ENCODE measurements at regions not wholly inside any gene's neighbourhood (a gene's known extent, or its start where the extent isn't known, plus 50 kb on each side); places are given as distances from the start of the nearest gene placed in this dataset.
"Not testable (repeated sequence)": the region's sequence is repeated elsewhere in the genome, so short reads cannot be mapped to it uniquely, and the experiment has no call there.

GRCh38 chr21:8993284-8993942 lies 1528.0 kb upstream of the TPTE start:
- Mint-ChIP-seq H3K9me3 (ENCODE audit: unreplicated experiment) (peaks cover 53% of the 10 kb centered on the region), H3K27ac (ENCODE audit: low read depth, unreplicated experiment) (no peak overlapping the region), H3K36me3 (ENCODE audit: insufficient read depth, unreplicated experiment) (no peaks in the 10 kb centered on the region), H3K27me3 (ENCODE audit: insufficient read depth, unreplicated experiment) (no peaks in the 10 kb centered on the region), H3K4me1 (ENCODE audit: insufficient read depth, unreplicated experiment) (no peaks in the 10 kb centered on the region), H3K4me3 (ENCODE audit: unreplicated experiment) (no peak overlapping the region)
- CTCF ChIA-PET, result no interaction called here
- no peak for TF ChIP-seq CTCF (IDR thresholded peaks at IDR 0.05; ENCODE audit: unreplicated experiment)
- POLR2A ChIA-PET, result no interaction called here
- intact Hi-C loops (cut with micrococcal nuclease), result no loop called here
- no peak for DNase-seq (ENCODE audit: unreplicated experiment)
- no TSS peak for BruUV-seq (replicated peaks)

- H3K4me3 Mint-ChIP-seq (ENCODE audit: unreplicated experiment), result no peak overlapping the region
Observed at GRCh38 chr21:8993943-8994639, 1527.3 kb upstream of the TPTE start.

GRCh38 chr21:8994640-8995511 lies 1526.5 kb upstream of the TPTE start:
- no peak overlapping the region for H3K4me3 Mint-ChIP-seq (ENCODE audit: unreplicated experiment)
- CTCF ChIA-PET, result no interaction called here

More at GRCh38 chr21:8993943-8994639, 1527.3 kb upstream of the TPTE start:
- Mint-ChIP-seq H3K36me3 (ENCODE audit: insufficient read depth, unreplicated experiment) (no peaks in the 10 kb centered on the region), H3K27ac (ENCODE audit: low read depth, unreplicated experiment) (no peak overlapping the region), H3K27me3 (ENCODE audit: insufficient read depth, unreplicated experiment) (no peaks in the 10 kb centered on the region), H3K4me1 (ENCODE audit: insufficient read depth, unreplicated experiment) (no peaks in the 10 kb centered on the region), H3K9me3 (ENCODE audit: unreplicated experiment) (peaks cover 59% of the 10 kb centered on the region)
- no peak for DNase-seq (ENCODE audit: unreplicated experiment)
- TF ChIP-seq CTCF (IDR thresholded peaks at IDR 0.05; ENCODE audit: unreplicated experiment), result no peak
- CTCF ChIA-PET, result no interaction called here
- BruUV-seq (replicated peaks), result no TSS peak
- intact Hi-C loops (cut with micrococcal nuclease), result no loop called here
- POLR2A ChIA-PET, result no interaction called here

GRCh38 chr21:8996487-8996968 lies 1524.9 kb upstream of the TPTE start:
- H3K4me1 Mint-ChIP-seq (ENCODE audit: insufficient read depth, unreplicated experiment); H3K27me3 Mint-ChIP-seq (ENCODE audit: insufficient read depth, unreplicated experiment); DNase-seq (ENCODE audit: unreplicated experiment); H3K4me3 Mint-ChIP-seq (ENCODE audit: unreplicated experiment); BruUV-seq (replicated peaks); CTCF ChIA-PET; intact Hi-C loops (cut with micrococcal nuclease); H3K27ac Mint-ChIP-seq (ENCODE audit: low read depth, unreplicated experiment); H3K36me3 Mint-ChIP-seq (ENCODE audit: insufficient read depth, unreplicated experiment); POLR2A ChIA-PET: not testable (repeated sequence)
- H3K9me3 Mint-ChIP-seq (ENCODE audit: unreplicated experiment), result peaks cover 48% of the 10 kb centered on the region

More at GRCh38 chr21:8994640-8995511, 1526.5 kb upstream of the TPTE start:
- no TSS peak for BruUV-seq (replicated peaks)
- POLR2A ChIA-PET, result no interaction called here
- intact Hi-C loops (cut with micrococcal nuclease), result no loop called here
- no peak for TF ChIP-seq CTCF (IDR thresholded peaks at IDR 0.05; ENCODE audit: unreplicated experiment)
- H3K9me3 Mint-ChIP-seq (ENCODE audit: unreplicated experiment), result peaks cover 63% of the 10 kb centered on the region
- no peak for DNase-seq (ENCODE audit: unreplicated experiment)
- H3K4me1 Mint-ChIP-seq (ENCODE audit: insufficient read depth, unreplicated experiment), result no peaks in the 10 kb centered on the region
- no peaks in the 10 kb centered on the region for H3K27me3 Mint-ChIP-seq (ENCODE audit: insufficient read depth, unreplicated experiment)
- no peaks in the 10 kb centered on the region for H3K36me3 Mint-ChIP-seq (ENCODE audit: insufficient read depth, unreplicated experiment)
- H3K27ac Mint-ChIP-seq (ENCODE audit: low read depth, unreplicated experiment), result no peak overlapping the region
